GM12892 (cell line): ENCODE measurements at regions not wholly inside any gene's neighbourhood (a gene's known extent, or its start where the extent isn't known, plus 50 kb on each side); places are given as distances from the start of the nearest gene placed in this dataset.

Experiments used
- POLR2A ChIP-seq: IDR thresholded peaks from 2 replicates; pipeline ENCODE4 v1.6.1; 2011; ENCODE audit warnings: low read depth, low read length, control low read depth
- POLR2AphosphoS5 ChIP-seq: IDR thresholded peaks from 2 replicates; pipeline ENCODE4 v1.6.1; 2011; ENCODE audit warnings: low read depth, low read length, control low read depth

DNA sequence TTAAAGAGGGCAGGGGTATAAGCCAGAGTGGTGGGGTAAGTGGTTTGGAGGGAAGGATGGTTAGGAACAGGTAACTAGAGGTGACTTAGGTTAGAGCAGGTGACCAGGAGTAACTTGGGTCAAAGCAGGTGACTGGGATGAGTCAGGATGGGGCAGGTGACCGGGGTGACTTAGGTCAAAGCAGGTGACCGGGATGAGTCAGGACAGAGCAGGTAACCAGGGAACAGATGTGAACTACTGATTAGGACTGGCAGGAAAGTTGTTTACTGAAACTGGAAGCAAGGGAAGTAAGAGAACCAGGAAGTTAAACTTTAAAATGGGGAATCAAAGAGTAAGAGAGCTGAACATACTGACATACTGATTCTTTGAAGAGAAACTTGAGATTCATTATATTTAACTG lies 57.4 kb downstream of the FSCB start:
- TF ChIP-seq POLR2AphosphoS5 (no peak), POLR2A (no peak)
